H9 (cell line): ENCODE measurements at regions not wholly inside any gene's neighbourhood (a gene's known extent, or its start where the extent isn't known, plus 50 kb on each side); places are given as distances from the start of the nearest gene placed in this dataset.

Experiments used
- DNase-seq: peaks from one replicate; pipeline ENCODE4 v3.0.0-alpha.2; 2017
- H2AFZ ChIP-seq: one replicate; pipeline ENCODE4 v1.6.1; 2013; ENCODE audit warnings: mild to moderate bottlenecking, low read length, control low read depth, moderate library complexity
- H2AK5ac ChIP-seq: 2 replicates; pipeline ENCODE4 v1.6.1; 2013; ENCODE audit warnings: low read length, control low read depth, mixed read lengths; ENCODE audit not compliant: insufficient read length
- H2BK120ac ChIP-seq: one replicate; pipeline ENCODE4 v1.6.1; 2013; ENCODE audit warnings: low read depth, mild to moderate bottlenecking, low read length, control low read depth, inconsistent platforms; ENCODE audit not compliant: poor library complexity, severe bottlenecking
- H2BK12ac ChIP-seq: 2 replicates; pipeline ENCODE4 v1.6.1; 2013; ENCODE audit warnings: low read length, control low read depth, mixed read lengths, low read depth; ENCODE audit not compliant: insufficient read length
- H2BK15ac ChIP-seq: 2 replicates; pipeline ENCODE4 v1.6.1; 2013; ENCODE audit warnings: low read depth, low read length, control low read depth
- H2BK20ac ChIP-seq: one replicate; pipeline ENCODE4 v1.6.1; 2013; ENCODE audit warnings: low read depth, mild to moderate bottlenecking, low read length, control low read depth, inconsistent platforms; ENCODE audit not compliant: poor library complexity, severe bottlenecking
- H2BK5ac ChIP-seq: 2 replicates; pipeline ENCODE4 v1.6.1; 2013; ENCODE audit warnings: low read length, control low read depth, mixed read lengths; ENCODE audit not compliant: insufficient read length
- H3K14ac ChIP-seq: 2 replicates; pipeline ENCODE4 v1.6.1; 2013; ENCODE audit warnings: low read length, control low read depth; ENCODE audit not compliant: insufficient read depth
- H3K18ac ChIP-seq: 2 replicates; pipeline ENCODE4 v1.6.1; 2013; ENCODE audit warnings: low read depth, mild to moderate bottlenecking, mixed read lengths, low read length, control low read depth; ENCODE audit not compliant: insufficient read length
- H3K23ac ChIP-seq: 2 replicates; pipeline ENCODE4 v1.6.1; 2013; ENCODE audit warnings: low read length, control low read depth, mixed read lengths, low read depth; ENCODE audit not compliant: insufficient read length
- H3K23me2 ChIP-seq: 2 replicates; pipeline ENCODE4 v1.6.1; 2013; ENCODE audit warnings: low read depth, mild to moderate bottlenecking, mixed read lengths, low read length, control low read depth; ENCODE audit not compliant: insufficient read length, poor library complexity, severe bottlenecking
- H3K27ac ChIP-seq: 2 replicates; pipeline ENCODE4 v1.5.1; 2013; ENCODE audit warnings: low read length, control low read depth, mixed read lengths, low read depth; ENCODE audit not compliant: insufficient read length
- H3K27me3 ChIP-seq: 2 replicates; pipeline ENCODE4 v1.6.1; 2013; ENCODE audit warnings: low read length, control low read depth, inconsistent platforms; ENCODE audit not compliant: insufficient read depth
- H3K4ac ChIP-seq: 2 replicates; pipeline ENCODE4 v1.6.1; 2013; ENCODE audit warnings: low read depth, mild to moderate bottlenecking, control low read depth, inconsistent platforms, low read length, moderate library complexity
- H3K4me1 ChIP-seq: 2 replicates; pipeline ENCODE4 v1.6.1; 2013; ENCODE audit warnings: low read length, control low read depth, inconsistent platforms; ENCODE audit not compliant: insufficient read depth
- H3K4me2 ChIP-seq: 2 replicates; pipeline ENCODE4 v1.6.1; 2013; ENCODE audit warnings: low read length, control low read depth, mixed read lengths; ENCODE audit not compliant: insufficient read length, insufficient read depth
- H3K56ac ChIP-seq: 2 replicates; pipeline ENCODE4 v1.6.1; 2013; ENCODE audit warnings: low read depth, mild to moderate bottlenecking, mixed read lengths, low read length, control low read depth; ENCODE audit not compliant: insufficient read length
- H3K79me1 ChIP-seq: 2 replicates; pipeline ENCODE4 v1.6.1; 2013; ENCODE audit warnings: low read depth, mild to moderate bottlenecking, moderate library complexity, low read length, control low read depth, inconsistent platforms; ENCODE audit not compliant: insufficient read depth, poor library complexity, severe bottlenecking
- H3K79me2 ChIP-seq: 2 replicates; pipeline ENCODE4 v1.6.1; 2013; ENCODE audit warnings: low read length, control low read depth, inconsistent platforms; ENCODE audit not compliant: insufficient read depth
- H3K9ac ChIP-seq: 2 replicates; pipeline ENCODE4 v1.6.1; 2013; ENCODE audit warnings: low read length, control low read depth, mixed read lengths; ENCODE audit not compliant: insufficient read length; ENCODE audit errors: extremely low read depth
- H3K9me3 ChIP-seq: one replicate; pipeline ENCODE4 v1.6.1; 2013; ENCODE audit warnings: low read depth, low read length, inconsistent platforms; ENCODE audit not compliant: control insufficient read depth
- H3T11ph ChIP-seq: one replicate; pipeline ENCODE4 v1.6.1; 2013; ENCODE audit warnings: mild to moderate bottlenecking, low read length, control low read depth, inconsistent platforms
- H4K20me1 ChIP-seq: one replicate; pipeline ENCODE4 v1.6.1; 2013; ENCODE audit not compliant: control insufficient read depth, insufficient read length, insufficient read depth
- H4K5ac ChIP-seq: 2 replicates; pipeline ENCODE4 v1.6.1; 2013; ENCODE audit warnings: low read depth, mild to moderate bottlenecking, mixed read lengths, low read length, control low read depth; ENCODE audit not compliant: insufficient read length
- H4K8ac ChIP-seq: replicated peaks from 2 replicates; pipeline ENCODE4 v1.6.1; 2013; ENCODE audit warnings: low read length, control low read depth, mixed read lengths, low read depth; ENCODE audit not compliant: insufficient read length
- H4K91ac ChIP-seq: 2 replicates; pipeline ENCODE4 v1.6.1; 2013; ENCODE audit warnings: low read depth, mild to moderate bottlenecking, moderate library complexity, mixed read lengths, low read length, control low read depth; ENCODE audit not compliant: insufficient read length
- H3K27ac Mint-ChIP-seq, 3 experiments: 2 replicates in 2 of 3; 3 replicates in 1 of 3; pipeline ENCODE4 v1.8.0; 2020 to 2021; ENCODE audit warnings: mixed read lengths in 3 of 3, mild to moderate bottlenecking in 1 of 3, moderate library complexity in 1 of 3
- H3K27me3 Mint-ChIP-seq: 2 replicates; pipeline ENCODE4 v1.8.0; 2021; ENCODE audit warnings: low read depth, mild to moderate bottlenecking, moderate library complexity, mixed read lengths
- H3K36me3 Mint-ChIP-seq, 3 experiments: 2 replicates in 2 of 3; 3 replicates in 1 of 3; pipeline ENCODE4 v1.8.0; 2020 to 2021; ENCODE audit warnings: low read depth in 3 of 3, mixed read lengths in 3 of 3; ENCODE audit not compliant: insufficient read depth in 1 of 3
- H3K4me1 Mint-ChIP-seq, 2 experiments: 2 replicates each; pipeline ENCODE4 v1.8.0; 2020; ENCODE audit warnings: mixed read lengths in 2 of 2
- H3K4me3 Mint-ChIP-seq, 2 experiments: 2 replicates in 1 of 2; 3 replicates in 1 of 2; pipeline ENCODE4 v1.8.0; 2020 to 2021; ENCODE audit warnings: mild to moderate bottlenecking in 2 of 2, mixed read lengths in 2 of 2, moderate library complexity in 1 of 2
- H3K9me3 Mint-ChIP-seq, 2 experiments: 2 replicates in 1 of 2; 3 replicates in 1 of 2; pipeline ENCODE4 v1.8.0; 2020; ENCODE audit warnings: mild to moderate bottlenecking in 2 of 2, mixed read lengths in 2 of 2, moderate library complexity in 1 of 2
- WGBS: extraction: QIAGEN DNeasy Blood & Tissue Kit; methylation state at CpG from one replicate; pipeline ENCODE4 v1.1.7; 2013; ENCODE audit warnings: missing lambda C conversion rate, low lambda C conversion rate, mixed read lengths; ENCODE audit not compliant: insufficient read length; ENCODE audit errors: extremely low coverage; 5-methylcytosine and 5-hydroxymethylcytosine counted together
- TF ChIP-seq, protein P1 (sequence below): fragments of 200-600 bp; sonication (generic); conservative IDR thresholded peaks from 3 replicates; pipeline ENCODE4 v1.8.0; 2021; ENCODE audit warnings: antibody characterized with exemption, mild to moderate bottlenecking

- no peak overlapping the region for H2BK20ac ChIP-seq
- H3K23ac ChIP-seq, result no peak overlapping the region
- H2BK12ac ChIP-seq, result no peak overlapping the region
- H3K56ac ChIP-seq, result no peak overlapping the region
- H3T11ph ChIP-seq, result no peak overlapping the region
- H3K79me2 ChIP-seq, result no peaks in the 10 kb centered on the region
- H2AFZ ChIP-seq, result no peak overlapping the region
- H3K27ac ChIP-seq, result no peak overlapping the region
- no peak overlapping the region for H2BK15ac ChIP-seq
- no peaks in the 10 kb centered on the region for H3K4me1 ChIP-seq
- H4K5ac ChIP-seq, result no peak overlapping the region
- H3K9me3 ChIP-seq, result no peaks in the 10 kb centered on the region
- Mint-ChIP-seq H3K27ac (no peak overlapping the region), H3K36me3 (no peaks in the 10 kb centered on the region; a peak in 3 of 7 replicates), H3K4me3 (no peak overlapping the region), H3K27me3 (peaks cover 21% of the 10 kb centered on the region), H3K9me3 (peaks cover 5 to 11% of the 10 kb centered on the region in 2 experiments), H3K4me1 (peaks cover 2 to 6% of the 10 kb centered on the region in 2 experiments)
- H3K4ac ChIP-seq, result no peak overlapping the region
- no peak overlapping the region for H2AK5ac ChIP-seq
- no peaks in the 10 kb centered on the region for H3K79me1 ChIP-seq
- no peak overlapping the region for H3K14ac ChIP-seq
- no peak overlapping the region for H3K18ac ChIP-seq
- no peak overlapping the region for H4K8ac ChIP-seq
- H3K4me2 ChIP-seq, result no peak overlapping the region
- no peak for DNase-seq
- TF ChIP-seq, protein P1, sequence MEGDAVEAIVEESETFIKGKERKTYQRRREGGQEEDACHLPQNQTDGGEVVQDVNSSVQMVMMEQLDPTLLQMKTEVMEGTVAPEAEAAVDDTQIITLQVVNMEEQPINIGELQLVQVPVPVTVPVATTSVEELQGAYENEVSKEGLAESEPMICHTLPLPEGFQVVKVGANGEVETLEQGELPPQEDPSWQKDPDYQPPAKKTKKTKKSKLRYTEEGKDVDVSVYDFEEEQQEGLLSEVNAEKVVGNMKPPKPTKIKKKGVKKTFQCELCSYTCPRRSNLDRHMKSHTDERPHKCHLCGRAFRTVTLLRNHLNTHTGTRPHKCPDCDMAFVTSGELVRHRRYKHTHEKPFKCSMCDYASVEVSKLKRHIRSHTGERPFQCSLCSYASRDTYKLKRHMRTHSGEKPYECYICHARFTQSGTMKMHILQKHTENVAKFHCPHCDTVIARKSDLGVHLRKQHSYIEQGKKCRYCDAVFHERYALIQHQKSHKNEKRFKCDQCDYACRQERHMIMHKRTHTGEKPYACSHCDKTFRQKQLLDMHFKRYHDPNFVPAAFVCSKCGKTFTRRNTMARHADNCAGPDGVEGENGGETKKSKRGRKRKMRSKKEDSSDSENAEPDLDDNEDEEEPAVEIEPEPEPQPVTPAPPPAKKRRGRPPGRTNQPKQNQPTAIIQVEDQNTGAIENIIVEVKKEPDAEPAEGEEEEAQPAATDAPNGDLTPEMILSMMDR, result no peak
- H3K27me3 ChIP-seq, result no peaks in the 10 kb centered on the region
- H3K9ac ChIP-seq, result no peak overlapping the region
- no peak overlapping the region for H4K91ac ChIP-seq
- no CpG with 5 or more reads among the region's 8 CpGs for WGBS
- no peak overlapping the region for H2BK5ac ChIP-seq
- H4K20me1 ChIP-seq, result no peaks in the 10 kb centered on the region
- no peaks in the 10 kb centered on the region for H3K23me2 ChIP-seq
- H2BK120ac ChIP-seq, result no peak overlapping the region
Observed at GRCh38 chr22:49188091-49188490, 639.6 kb downstream of the BRD1 start.
